ENCODE measurements at regions not wholly inside any gene's neighbourhood (a gene's known extent, or its start where the extent isn't known, plus 50 kb on each side); places are given as distances from the start of the nearest gene placed in this dataset.

DNA sequence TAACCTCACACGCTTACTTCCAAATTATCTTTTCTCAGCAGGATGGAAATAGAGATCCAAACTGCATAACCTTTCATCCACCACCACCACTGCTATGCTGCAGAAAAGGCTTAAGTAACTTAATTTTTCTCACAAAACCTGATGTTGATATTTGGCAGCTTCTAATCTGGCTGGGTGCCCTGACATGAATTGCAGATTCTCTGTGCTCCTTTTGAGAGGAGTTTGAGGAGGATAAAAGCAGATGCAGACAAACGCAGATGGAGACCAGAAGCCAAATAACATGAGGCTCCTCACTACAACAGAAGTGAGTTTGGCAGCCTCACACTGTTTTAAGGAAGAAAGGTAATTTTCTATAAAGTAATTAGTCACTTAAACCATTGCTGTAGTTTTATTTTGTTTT is 646.2 kb upstream of the ATXN8OS start:
- no peaks in the 10 kb centered on the region for H3F3A ChIP-seq (replicated peaks; ENCODE audit: insufficient read depth)
- peaks cover 0 to 7% of the 10 kb centered on the region in 2 experiments; a peak in 2 of 4 replicates for H3K4me1 ChIP-seq (ENCODE audit: control insufficient read depth in 1 of 2, insufficient read depth in 2 of 2, low read depth in 1 of 2, low read length in 1 of 2)
- no peak for TF ChIP-seq NFIC (IDR thresholded peaks at IDR 0.05; ENCODE audit: borderline replicate concordance)
- TF ChIP-seq, protein P1, sequence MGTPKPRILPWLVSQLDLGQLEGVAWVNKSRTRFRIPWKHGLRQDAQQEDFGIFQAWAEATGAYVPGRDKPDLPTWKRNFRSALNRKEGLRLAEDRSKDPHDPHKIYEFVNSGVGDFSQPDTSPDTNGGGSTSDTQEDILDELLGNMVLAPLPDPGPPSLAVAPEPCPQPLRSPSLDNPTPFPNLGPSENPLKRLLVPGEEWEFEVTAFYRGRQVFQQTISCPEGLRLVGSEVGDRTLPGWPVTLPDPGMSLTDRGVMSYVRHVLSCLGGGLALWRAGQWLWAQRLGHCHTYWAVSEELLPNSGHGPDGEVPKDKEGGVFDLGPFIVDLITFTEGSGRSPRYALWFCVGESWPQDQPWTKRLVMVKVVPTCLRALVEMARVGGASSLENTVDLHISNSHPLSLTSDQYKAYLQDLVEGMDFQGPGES (IDR thresholded peaks at IDR 0.05; ENCODE audit: low read depth, low read length) = no peak
- no peak for TF ChIP-seq TCF12 (IDR thresholded peaks at IDR 0.05)
- no peak for TF ChIP-seq SIN3A (IDR thresholded peaks at IDR 0.05; ENCODE audit: borderline replicate concordance, low read depth, low read length)
- TF ChIP-seq NRF1 (IDR thresholded peaks at IDR 0.05; ENCODE audit: low read depth, low read length) = no peak
- no peak for TF ChIP-seq RXRA (IDR thresholded peaks at IDR 0.05; ENCODE audit: borderline replicate concordance, low read depth)
- TF ChIP-seq, protein P2, sequence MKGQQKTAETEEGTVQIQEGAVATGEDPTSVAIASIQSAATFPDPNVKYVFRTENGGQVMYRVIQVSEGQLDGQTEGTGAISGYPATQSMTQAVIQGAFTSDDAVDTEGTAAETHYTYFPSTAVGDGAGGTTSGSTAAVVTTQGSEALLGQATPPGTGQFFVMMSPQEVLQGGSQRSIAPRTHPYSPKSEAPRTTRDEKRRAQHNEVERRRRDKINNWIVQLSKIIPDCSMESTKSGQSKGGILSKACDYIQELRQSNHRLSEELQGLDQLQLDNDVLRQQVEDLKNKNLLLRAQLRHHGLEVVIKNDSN (IDR thresholded peaks at IDR 0.05; ENCODE audit: borderline replicate concordance, low read depth) = no peak
- TF ChIP-seq EP300 (IDR thresholded peaks at IDR 0.05; ENCODE audit: borderline replicate concordance in 1 of 2, low read depth in 1 of 2, low read length in 1 of 2) = no peak
- no peak for TF ChIP-seq GABPA (IDR thresholded peaks at IDR 0.05; ENCODE audit: low read depth)
- TF ChIP-seq POLR2AphosphoS5 (IDR thresholded peaks at IDR 0.05; ENCODE audit: low read depth, low read length) = no peak
- TF ChIP-seq, protein P3, sequence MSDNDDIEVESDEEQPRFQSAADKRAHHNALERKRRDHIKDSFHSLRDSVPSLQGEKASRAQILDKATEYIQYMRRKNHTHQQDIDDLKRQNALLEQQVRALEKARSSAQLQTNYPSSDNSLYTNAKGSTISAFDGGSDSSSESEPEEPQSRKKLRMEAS (IDR thresholded peaks at IDR 0.05; ENCODE audit: low read depth) = no peak
- H3K27ac ChIP-seq (ENCODE audit: low read depth in 2 of 2, low read length in 1 of 2) = no peak overlapping the region
- DNase-seq = peak; percentile 28
- CTCF ChIA-PET = no interaction called here
- no peak overlapping the region for H2AFZ ChIP-seq (ENCODE audit: low read depth)
- no peak overlapping the region for H3K9ac ChIP-seq
- no peaks in the 10 kb centered on the region for H3K36me3 ChIP-seq (replicated peaks in 1 of 2; ENCODE audit: control insufficient read depth in 1 of 2, insufficient read depth in 2 of 2, low read length in 1 of 2)
- 30% methylated on average over 2 of the region's 2 CpGs for WGBS (ENCODE audit: low lambda C conversion rate)
- no peaks in the 10 kb centered on the region for H3K9me2 ChIP-seq
- POLR2A ChIA-PET = no interaction called here
- H3K4me2 ChIP-seq = no peak overlapping the region
- no peaks in the 10 kb centered on the region for H4K20me1 ChIP-seq (ENCODE audit: insufficient read depth)
- no peaks in the 10 kb centered on the region for H3K27me3 ChIP-seq (ENCODE audit: insufficient read depth)
- H3K79me2 ChIP-seq (ENCODE audit: insufficient read depth) = no peaks in the 10 kb centered on the region
- no peaks in the 10 kb centered on the region for H3K9me3 ChIP-seq
- H3K4me3 ChIP-seq (ENCODE audit: low read depth in 2 of 2, low read length in 1 of 2) = no peak overlapping the region

DNA sequence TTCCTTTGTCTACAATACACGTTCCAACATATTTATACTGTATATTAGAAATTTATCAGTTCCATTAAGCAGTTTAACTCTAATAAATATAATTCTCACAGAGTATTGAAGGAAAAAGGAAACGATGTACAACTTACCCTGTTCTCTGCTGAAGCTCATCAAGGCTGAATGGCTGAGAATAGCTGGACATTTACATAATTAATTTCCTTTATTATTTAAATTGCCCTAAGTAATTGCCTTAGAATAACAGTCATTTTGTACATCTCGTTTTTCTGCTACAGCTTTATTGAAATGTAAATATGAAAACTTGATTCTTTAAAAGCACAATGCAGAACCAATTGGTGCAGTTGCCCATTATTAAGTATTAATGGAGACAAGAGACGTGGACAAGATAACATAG is 648.3 kb upstream of the ATXN8OS start:
- Histone ChIP-seq H3K36me3 (replicated peaks in 1 of 2; ENCODE audit: control insufficient read depth in 1 of 2, insufficient read depth in 2 of 2, low read length in 1 of 2) (no peaks in the 10 kb centered on the region), H3K79me2 (ENCODE audit: insufficient read depth) (no peaks in the 10 kb centered on the region), H3K27me3 (ENCODE audit: insufficient read depth) (no peaks in the 10 kb centered on the region), H3K4me1 (ENCODE audit: control insufficient read depth in 1 of 2, insufficient read depth in 2 of 2, low read depth in 1 of 2, low read length in 1 of 2) (peaks cover 0 to 7% of the 10 kb centered on the region in 2 experiments; a peak in 2 of 4 replicates), H3K9ac (no peak overlapping the region), H3F3A (replicated peaks; ENCODE audit: insufficient read depth) (no peaks in the 10 kb centered on the region), H3K9me3 (no peaks in the 10 kb centered on the region), H4K20me1 (ENCODE audit: insufficient read depth) (no peaks in the 10 kb centered on the region), H2AFZ (ENCODE audit: low read depth) (no peak overlapping the region), H3K4me3 (ENCODE audit: low read depth in 2 of 2, low read length in 1 of 2) (no peak overlapping the region), H3K27ac (ENCODE audit: low read depth in 2 of 2, low read length in 1 of 2) (no peak overlapping the region), H3K4me2 (no peak overlapping the region), H3K9me2 (no peaks in the 10 kb centered on the region)
- ChIA-PET POLR2A (no interaction called here), CTCF (interaction anchor here (0.6 kb wide), 1 partner anchor 58 kb away, joined by 3 read pairs; no protein-coding TSS in a partner anchor)
- TF ChIP-seq CHD2 (IDR thresholded peaks at IDR 0.05; ENCODE audit: low read length, partially characterized antibody) = no peak
- no peak for TF ChIP-seq RAD21 (IDR thresholded peaks at IDR 0.05; ENCODE audit: low read length)
- no peak for TF ChIP-seq ELF1 (IDR thresholded peaks at IDR 0.05)
- TF ChIP-seq GATA2 (CRISPR knock-in tag; IDR thresholded peaks at IDR 0.05) = no peak
- WGBS (ENCODE audit: low lambda C conversion rate) = 34% methylated on average over 4 of the region's 4 CpGs
- DNase-seq = no peak

All from SK-N-SH (cell line).